ENCODE measurements at regions not wholly inside any gene's neighbourhood (a gene's known extent, or its start where the extent isn't known, plus 50 kb on each side); places are given as distances from the start of the nearest gene placed in this dataset.

DNA sequence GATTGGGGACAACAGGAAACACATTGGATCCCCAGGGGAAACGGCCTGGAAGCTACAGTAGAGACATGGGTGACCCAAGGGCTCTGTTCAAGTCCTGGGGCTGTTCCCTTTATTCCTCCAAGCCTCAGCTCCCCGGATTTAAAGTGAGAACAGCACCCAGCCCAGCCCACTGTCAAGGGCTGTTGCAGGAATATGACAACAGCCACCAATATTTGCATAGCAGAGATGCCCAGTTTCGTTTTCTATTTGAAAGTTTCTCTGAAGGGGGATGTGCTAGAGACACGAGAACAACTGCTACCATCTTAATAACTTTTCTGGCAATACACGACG lies 81.1 kb upstream of the WNT7B start:
- Histone ChIP-seq H3K4me1 (peaks cover 77 to 93% (median 86%) of the 10 kb centered on the region in 4 donors), H3K27me3 (no peaks in the 10 kb centered on the region), H3K4me3 (peak overlapping the region in 3 of 4 donors; percentile 15 to 68 (median 21)), H3K9me3 (no peaks in the 10 kb centered on the region), H3K36me3 (peaks cover 0 to 4% (median 0%) of the 10 kb centered on the region in 4 donors), H3K27ac (peak overlapping the region; percentile 83 to 100 (median 99))
- WGBS, 5 donors = 2 to 8% (median 3%) methylated on average over 6 of the region's 6 CpGs
- intact Hi-C loops (cut with DNase I; ENCODE audit: low total_unique reads) = no loop called here
- no peak for TF ChIP-seq POLR2A (IDR thresholded peaks at IDR 0.05)
- TF ChIP-seq POLR2AphosphoS5 (IDR thresholded peaks at IDR 0.05) = peak; percentile 22 to 45 (median 31)
- peak in 1 of 2 donors; percentile 57 for DNase-seq

DNA sequence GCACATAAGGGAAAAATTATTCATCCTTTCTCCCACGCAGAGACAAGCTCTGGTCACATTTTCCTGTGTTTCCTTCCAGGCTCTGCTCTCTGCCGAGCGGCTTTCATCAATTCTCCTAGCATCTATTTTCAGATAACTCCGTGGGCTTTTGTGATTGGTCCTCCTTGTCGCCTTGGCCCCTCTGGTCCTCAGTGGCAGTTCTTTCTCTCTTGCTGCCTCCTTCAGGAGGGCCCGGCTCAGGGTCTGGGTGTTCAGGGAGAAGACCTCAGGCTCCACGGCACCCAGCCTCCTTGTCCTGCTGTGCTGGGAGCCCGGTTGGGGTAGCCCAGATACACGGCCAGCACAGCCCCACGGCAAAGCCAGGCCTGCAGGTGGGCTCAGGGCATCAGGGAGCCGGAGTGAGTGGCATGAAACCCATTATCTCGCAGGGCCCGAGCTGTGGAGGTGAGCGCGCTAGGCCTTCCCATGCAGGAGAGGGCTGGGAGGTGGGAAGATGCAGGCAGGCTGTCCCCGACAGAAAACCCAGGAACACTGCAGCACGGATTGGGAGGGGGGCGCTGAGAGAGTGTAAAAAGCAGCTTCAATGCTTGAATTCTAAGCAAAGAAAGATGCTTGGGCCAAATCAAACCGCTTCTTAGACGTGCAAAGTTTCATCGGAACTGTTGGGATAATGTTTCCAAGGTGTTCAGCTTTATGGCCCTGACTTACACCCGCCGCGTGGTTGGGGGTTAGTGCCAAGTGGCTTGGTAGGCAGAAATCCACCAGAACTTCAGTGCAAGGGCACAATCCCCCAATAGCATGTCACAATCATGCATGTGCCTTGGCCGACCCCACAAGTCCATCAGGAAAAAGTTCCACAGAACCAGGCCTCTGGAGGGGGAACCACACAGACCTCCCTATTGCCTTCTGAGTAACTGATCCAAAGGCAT lies 81.9 kb upstream of the WNT7B start:
- TF ChIP-seq POLR2A (IDR thresholded peaks at IDR 0.05) (no peak), EP300 (IDR thresholded peaks at IDR 0.05) (no peak), POLR2AphosphoS5 (IDR thresholded peaks at IDR 0.05) (no peak)
- TF ChIP-seq, protein P1, sequence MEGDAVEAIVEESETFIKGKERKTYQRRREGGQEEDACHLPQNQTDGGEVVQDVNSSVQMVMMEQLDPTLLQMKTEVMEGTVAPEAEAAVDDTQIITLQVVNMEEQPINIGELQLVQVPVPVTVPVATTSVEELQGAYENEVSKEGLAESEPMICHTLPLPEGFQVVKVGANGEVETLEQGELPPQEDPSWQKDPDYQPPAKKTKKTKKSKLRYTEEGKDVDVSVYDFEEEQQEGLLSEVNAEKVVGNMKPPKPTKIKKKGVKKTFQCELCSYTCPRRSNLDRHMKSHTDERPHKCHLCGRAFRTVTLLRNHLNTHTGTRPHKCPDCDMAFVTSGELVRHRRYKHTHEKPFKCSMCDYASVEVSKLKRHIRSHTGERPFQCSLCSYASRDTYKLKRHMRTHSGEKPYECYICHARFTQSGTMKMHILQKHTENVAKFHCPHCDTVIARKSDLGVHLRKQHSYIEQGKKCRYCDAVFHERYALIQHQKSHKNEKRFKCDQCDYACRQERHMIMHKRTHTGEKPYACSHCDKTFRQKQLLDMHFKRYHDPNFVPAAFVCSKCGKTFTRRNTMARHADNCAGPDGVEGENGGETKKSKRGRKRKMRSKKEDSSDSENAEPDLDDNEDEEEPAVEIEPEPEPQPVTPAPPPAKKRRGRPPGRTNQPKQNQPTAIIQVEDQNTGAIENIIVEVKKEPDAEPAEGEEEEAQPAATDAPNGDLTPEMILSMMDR (IDR thresholded peaks at IDR 0.05) = no peak
- H3K9me3 ChIP-seq = no peaks in the 10 kb centered on the region
- H3K4me3 ChIP-seq = peak overlapping the region in 2 of 4 donors; percentile 21 to 68
- H3K27ac ChIP-seq = peak overlapping the region; percentile 62 to 100 (median 99)
- H3K27me3 ChIP-seq = no peaks in the 10 kb centered on the region
- peaks cover 0 to 4% (median 0%) of the 10 kb centered on the region in 4 donors for H3K36me3 ChIP-seq
- DNase-seq = peak in 1 of 2 donors; percentile 25
- intact Hi-C loops (cut with DNase I; ENCODE audit: low total_unique reads) = no loop called here
- H3K4me1 ChIP-seq = peaks cover 84 to 96% (median 90%) of the 10 kb centered on the region in 4 donors
- 73 to 80% (median 77%) methylated on average over 25 of the region's 25 CpGs for WGBS, 5 donors

DNA sequence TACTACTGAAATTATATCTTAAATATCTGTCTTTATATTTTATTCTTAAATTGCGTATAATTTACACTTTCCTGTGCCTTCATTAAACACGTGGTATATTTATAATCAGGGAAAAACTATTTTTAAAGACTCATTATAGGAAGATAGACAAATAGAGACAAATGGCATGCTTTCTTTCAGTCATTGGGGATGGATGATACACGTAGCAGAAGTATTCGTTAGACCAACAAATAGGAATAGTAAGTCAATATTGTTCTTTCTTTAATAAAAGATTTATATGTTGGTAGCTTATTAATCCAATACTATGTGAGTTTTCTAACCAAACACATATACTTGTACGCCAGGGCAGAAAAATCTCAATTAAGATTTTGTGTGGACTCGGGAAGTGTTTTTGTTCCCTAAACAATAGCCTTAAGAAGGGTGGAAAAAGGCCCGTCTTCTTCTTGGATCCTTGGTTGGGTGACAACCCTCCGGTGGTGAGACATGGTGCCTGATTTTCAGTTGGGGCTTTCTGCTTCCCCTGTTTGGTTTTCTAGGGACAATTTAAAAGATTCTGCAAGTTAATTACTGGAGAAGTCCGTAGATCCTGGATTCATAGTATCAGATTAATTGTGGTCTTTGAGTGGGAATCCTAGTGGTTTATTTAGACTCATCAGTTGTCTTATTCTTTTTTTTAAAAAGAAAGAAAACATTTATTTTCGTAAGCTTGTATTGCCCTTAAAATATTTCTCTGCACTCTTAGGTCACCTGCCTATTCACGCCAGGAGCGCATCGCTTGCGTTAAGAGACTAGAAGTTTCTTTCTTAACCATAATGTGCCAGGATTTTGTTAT lies 83.5 kb upstream of the WNT7B start:
- peak overlapping the region in 4 of 5 donors; percentile 99 to 100 (median 100) for H3K27ac ChIP-seq
- no peaks in the 10 kb centered on the region for H3K27me3 ChIP-seq
- H3K9me3 ChIP-seq = no peaks in the 10 kb centered on the region
- peak overlapping the region in 1 of 4 donors; percentile 32 for H3K4me3 ChIP-seq
- H3K4me1 ChIP-seq = peaks cover 83 to 100% (median 93%) of the 10 kb centered on the region in 4 donors
- peaks cover 0 to 4% (median 0%) of the 10 kb centered on the region in 4 donors for H3K36me3 ChIP-seq
- intact Hi-C loops (cut with DNase I; ENCODE audit: low total_unique reads) = no loop called here
- peak in 1 of 2 donors; percentile 23 for DNase-seq
- TF ChIP-seq EP300 (IDR thresholded peaks at IDR 0.05) (no peak), POLR2AphosphoS5 (IDR thresholded peaks at IDR 0.05) (no peak), POLR2A (IDR thresholded peaks at IDR 0.05) (no peak)
- TF ChIP-seq, protein P1 (IDR thresholded peaks at IDR 0.05) = no peak
- WGBS, 5 donors = 64 to 76% (median 72%) methylated on average over 14 of the region's 14 CpGs

DNA sequence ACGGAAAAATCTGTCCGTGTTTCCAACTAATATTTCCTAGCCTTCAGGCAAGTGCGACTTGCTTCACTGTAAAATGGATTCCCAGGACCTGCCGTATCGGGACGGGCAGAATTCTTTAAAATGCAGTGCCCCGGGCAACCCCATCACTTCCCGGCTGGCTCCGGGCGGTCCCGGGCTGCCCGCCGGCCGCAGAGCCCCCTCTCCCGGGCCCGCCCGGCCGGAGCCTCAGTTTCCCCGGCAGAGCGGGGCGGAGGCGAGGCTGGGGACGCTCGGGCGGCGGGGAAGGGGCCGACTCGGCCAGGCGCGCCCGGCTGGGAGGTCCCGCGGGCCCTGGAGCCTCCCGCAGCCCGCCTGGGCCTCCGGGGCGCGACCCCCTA lies 84.2 kb upstream of the WNT7B start:
- WGBS, 5 donors = 30 to 60% (median 49%) methylated on average over 16 to 38 of the region's 38 CpGs
- no peak for TF ChIP-seq EP300 (IDR thresholded peaks at IDR 0.05)
- TF ChIP-seq POLR2AphosphoS5 (IDR thresholded peaks at IDR 0.05) = no peak
- TF ChIP-seq, protein P1 (IDR thresholded peaks at IDR 0.05) = no peak
- TF ChIP-seq POLR2A (IDR thresholded peaks at IDR 0.05) = no peak
- no peak for DNase-seq
- H3K36me3 ChIP-seq = peaks cover 0 to 4% (median 0%) of the 10 kb centered on the region in 4 donors
- H3K4me3 ChIP-seq = peak overlapping the region in 3 of 4 donors; percentile 13 to 32 (median 17)
- intact Hi-C loops (cut with DNase I; ENCODE audit: low total_unique reads) = no loop called here
- H3K9me3 ChIP-seq = no peaks in the 10 kb centered on the region
- peak overlapping the region; percentile 40 to 100 (median 100) for H3K27ac ChIP-seq
- no peaks in the 10 kb centered on the region for H3K27me3 ChIP-seq
- H3K4me1 ChIP-seq = peaks cover 76 to 100% (median 93%) of the 10 kb centered on the region in 4 donors

All from stomach (tissue), 8 donors.